CD4-positive, alpha-beta T cell (primary cell): ENCODE measurements at regions not wholly inside any gene's neighbourhood (a gene's known extent, or its start where the extent isn't known, plus 50 kb on each side); places are given as distances from the start of the nearest gene placed in this dataset.
"Not testable (repeated sequence)": the region's sequence is repeated elsewhere in the genome, so short reads cannot be mapped to it uniquely, and the experiment has no call there.

Source experiments
- ATAC-seq: fragments of 200-7000 bp; cut with Tn5 transposase; one replicate; pipeline ENCODE4 v1.10.0; 2022; ENCODE audit warnings: mild to moderate bottlenecking; ENCODE audit not compliant: poor library complexity
- CTCF ChIA-PET: fragments of 350-600 bp; sonication (Branson Sonifier 250); formaldehyde crosslinking; loops from one replicate; lab custom pipeline; 2021; ENCODE audit warnings: antibody characterized with exemption, inconsistent platforms; lab: Charles Lee
- POLR2A ChIA-PET: fragments of 350-600 bp; sonication (Branson Sonifier 250); formaldehyde crosslinking; loops from one replicate; lab custom pipeline; 2021; ENCODE audit warnings: antibody characterized with exemption, inconsistent platforms; lab: Charles Lee
- DNase-seq, 14 experiments: peaks; one replicate each; pipeline ENCODE4 v3.0.0-alpha.2; 2013 to 2020; ENCODE audit warnings: mixed read lengths in 2 of 14
- H3K27ac ChIP-seq, 2 donors: one replicate each; pipeline versions ENCODE4 v1.5.1 to v1.7.0; 2013; ENCODE audit warnings: low read length in 2 of 2, low read depth in 1 of 2, mild to moderate bottlenecking in 1 of 2
- H3K27me3 ChIP-seq, 2 experiments: 1 replicate in 1 of 2; 2 replicates in 1 of 2; pipeline versions ENCODE4 v1.6.1 to v1.7.0; 2013; ENCODE audit warnings: low read length in 2 of 2, control low read depth in 1 of 2, mild to moderate bottlenecking in 1 of 2, moderate library complexity in 1 of 2; ENCODE audit not compliant: insufficient read depth in 2 of 2, control insufficient read depth in 1 of 2
- H3K36me3 ChIP-seq: one replicate; pipeline ENCODE4 v1.6.1; 2013; ENCODE audit warnings: low read length, control low read depth; ENCODE audit not compliant: insufficient read depth
- H3K4me1 ChIP-seq: one replicate; pipeline ENCODE4 v1.6.1; 2013; ENCODE audit warnings: low read length, control low read depth; ENCODE audit not compliant: insufficient read depth
- H3K4me3 ChIP-seq: one replicate; pipeline ENCODE4 v1.5.1; 2013; ENCODE audit warnings: mild to moderate bottlenecking, low read length, moderate library complexity
- H3K9me3 ChIP-seq, 2 experiments: 1 replicate in 1 of 2; 2 replicates in 1 of 2; pipeline versions ENCODE4 v1.6.1 to v1.7.0; 2013; ENCODE audit warnings: low read length in 2 of 2, mild to moderate bottlenecking in 2 of 2, control low read depth in 1 of 2, moderate library complexity in 1 of 2; ENCODE audit not compliant: control insufficient read depth in 1 of 2, insufficient read depth in 1 of 2
- H3K27ac Mint-ChIP-seq: one replicate; pipeline ENCODE4 v1.8.0; 2020; ENCODE audit warnings: mixed read lengths
- H3K27me3 Mint-ChIP-seq: one replicate; pipeline ENCODE4 v1.8.0; 2021; ENCODE audit warnings: mixed read lengths
- H3K36me3 Mint-ChIP-seq: one replicate; pipeline ENCODE4 v1.8.0; 2021; ENCODE audit warnings: low read depth, mixed read lengths
- H3K4me1 Mint-ChIP-seq: one replicate; pipeline ENCODE4 v1.8.0; 2021; ENCODE audit warnings: low read depth, mixed read lengths
- H3K4me3 Mint-ChIP-seq: one replicate; pipeline ENCODE4 v1.8.0; 2020; ENCODE audit warnings: mild to moderate bottlenecking, mixed read lengths
- H3K9me3 Mint-ChIP-seq: one replicate; pipeline ENCODE4 v1.8.0; 2020; ENCODE audit warnings: mixed read lengths
- intact Hi-C, 2 experiments: fragments of 100-400 bp; cut with DNase I in 1 of 2; cut with micrococcal nuclease in 1 of 2; formaldehyde crosslinking; loops; one replicate each; pipeline versions ENCODE4 v1.15.1 to v1.9.0; 2023 to 2025; cut with DNase I, micrococcal nuclease
- TF ChIP-seq, protein P1 (sequence below): fragments of 200-600 bp; IDR thresholded peaks from one replicate; pipeline ENCODE4 v1.8.0; 2022; ENCODE audit warnings: antibody characterized with exemption, mild to moderate bottlenecking

DNA sequence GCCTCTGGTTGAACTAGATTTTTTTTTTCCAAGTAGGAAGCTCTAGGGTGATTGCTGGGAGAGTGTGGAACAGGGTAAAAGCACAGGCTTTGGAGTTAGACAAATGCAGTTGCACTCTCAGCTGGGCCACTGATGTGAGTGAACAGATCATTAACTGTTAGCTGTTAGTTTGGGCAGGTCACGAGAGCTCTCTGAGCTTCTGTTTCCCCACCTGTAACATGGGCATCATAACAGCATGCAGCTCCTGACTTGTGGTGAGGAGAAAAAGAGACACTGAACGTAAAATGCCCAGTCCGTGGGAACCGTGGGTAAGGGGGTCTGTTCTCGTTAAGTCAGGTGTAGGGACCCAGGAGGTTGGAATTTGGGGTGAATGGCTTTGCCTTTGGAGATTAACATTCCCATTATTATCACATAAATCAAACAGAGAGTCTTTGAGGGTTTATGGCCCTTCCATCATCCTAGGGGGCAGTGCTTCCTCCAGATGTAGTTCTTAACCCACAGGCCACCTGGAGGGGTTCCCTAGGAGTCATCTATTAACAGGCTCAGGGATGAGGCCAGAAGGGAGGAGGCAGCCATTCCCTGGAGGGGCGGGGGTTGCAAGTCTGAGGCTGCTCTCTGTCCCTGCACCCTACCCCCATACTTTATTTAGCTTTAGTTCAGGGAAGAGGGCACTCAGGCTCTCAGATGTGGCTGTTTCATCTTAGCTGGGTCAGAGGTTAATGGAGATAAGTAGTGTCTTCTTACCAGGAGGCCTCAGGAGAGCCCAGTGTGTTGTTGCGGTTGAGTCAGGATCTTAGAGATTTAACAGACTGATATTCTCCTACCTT is 135.2 kb downstream of the DACT1 start:
- H3K4me3 ChIP-seq, result no peak overlapping the region
- Mint-ChIP-seq H3K4me1 (no peaks in the 10 kb centered on the region), H3K4me3 (no peak overlapping the region), H3K27ac (no peak overlapping the region), H3K9me3 (no peaks in the 10 kb centered on the region), H3K36me3 (no peaks in the 10 kb centered on the region), H3K27me3 (no peaks in the 10 kb centered on the region)
- no peaks in the 10 kb centered on the region for H3K27me3 ChIP-seq
- ChIA-PET POLR2A (no interaction called here), CTCF (no interaction called here)
- H3K27ac ChIP-seq, result no peak overlapping the region
- peaks cover 0 to 3% of the 10 kb centered on the region in 2 experiments for H3K9me3 ChIP-seq
- no peaks in the 10 kb centered on the region for H3K36me3 ChIP-seq
- TF ChIP-seq, protein P1, sequence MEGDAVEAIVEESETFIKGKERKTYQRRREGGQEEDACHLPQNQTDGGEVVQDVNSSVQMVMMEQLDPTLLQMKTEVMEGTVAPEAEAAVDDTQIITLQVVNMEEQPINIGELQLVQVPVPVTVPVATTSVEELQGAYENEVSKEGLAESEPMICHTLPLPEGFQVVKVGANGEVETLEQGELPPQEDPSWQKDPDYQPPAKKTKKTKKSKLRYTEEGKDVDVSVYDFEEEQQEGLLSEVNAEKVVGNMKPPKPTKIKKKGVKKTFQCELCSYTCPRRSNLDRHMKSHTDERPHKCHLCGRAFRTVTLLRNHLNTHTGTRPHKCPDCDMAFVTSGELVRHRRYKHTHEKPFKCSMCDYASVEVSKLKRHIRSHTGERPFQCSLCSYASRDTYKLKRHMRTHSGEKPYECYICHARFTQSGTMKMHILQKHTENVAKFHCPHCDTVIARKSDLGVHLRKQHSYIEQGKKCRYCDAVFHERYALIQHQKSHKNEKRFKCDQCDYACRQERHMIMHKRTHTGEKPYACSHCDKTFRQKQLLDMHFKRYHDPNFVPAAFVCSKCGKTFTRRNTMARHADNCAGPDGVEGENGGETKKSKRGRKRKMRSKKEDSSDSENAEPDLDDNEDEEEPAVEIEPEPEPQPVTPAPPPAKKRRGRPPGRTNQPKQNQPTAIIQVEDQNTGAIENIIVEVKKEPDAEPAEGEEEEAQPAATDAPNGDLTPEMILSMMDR, result no peak
- intact Hi-C loops, result no loop called here
- no peaks in the 10 kb centered on the region for H3K4me1 ChIP-seq
- DNase-seq, result no peak
- no peak for ATAC-seq

DNA sequence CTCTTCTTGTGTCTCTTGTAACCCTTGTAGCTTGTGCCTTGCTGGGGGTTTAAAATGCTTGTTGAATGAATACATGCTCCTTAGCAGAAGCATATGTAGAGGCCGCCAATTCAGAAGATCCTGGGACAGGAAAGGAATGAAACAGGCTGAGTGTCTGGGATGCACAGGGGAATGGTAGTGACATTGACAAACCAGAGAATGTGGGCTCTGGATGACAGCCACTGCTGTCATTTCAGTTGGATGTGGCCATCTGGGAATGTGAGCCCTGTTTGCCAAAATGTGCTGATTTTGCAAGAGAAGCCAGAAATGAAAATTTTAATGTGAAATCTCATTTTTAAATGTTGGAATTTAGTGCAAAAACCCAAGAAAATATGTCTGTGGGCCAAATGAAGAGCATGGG is 136.8 kb downstream of the DACT1 start:
- H3K9me3 Mint-ChIP-seq, result no peaks in the 10 kb centered on the region
- Histone ChIP-seq H3K27me3 (no peaks in the 10 kb centered on the region), H3K36me3 (no peaks in the 10 kb centered on the region), H3K9me3 (peaks cover 0 to 3% of the 10 kb centered on the region in 2 experiments), H3K27ac (no peak overlapping the region), H3K4me3 (no peak overlapping the region), H3K4me1 (no peaks in the 10 kb centered on the region)
- H3K4me3 Mint-ChIP-seq, result no peak overlapping the region
- TF ChIP-seq, protein P1, result no peak
- intact Hi-C loops, result no loop called here
- ChIA-PET POLR2A (no interaction called here), CTCF (no interaction called here)
- H3K36me3 Mint-ChIP-seq, result no peaks in the 10 kb centered on the region
- no peaks in the 10 kb centered on the region for H3K27me3 Mint-ChIP-seq
- ATAC-seq, result no peak
- no peak overlapping the region for H3K27ac Mint-ChIP-seq
- DNase-seq, result no peak
- H3K4me1 Mint-ChIP-seq, result no peaks in the 10 kb centered on the region

DNA sequence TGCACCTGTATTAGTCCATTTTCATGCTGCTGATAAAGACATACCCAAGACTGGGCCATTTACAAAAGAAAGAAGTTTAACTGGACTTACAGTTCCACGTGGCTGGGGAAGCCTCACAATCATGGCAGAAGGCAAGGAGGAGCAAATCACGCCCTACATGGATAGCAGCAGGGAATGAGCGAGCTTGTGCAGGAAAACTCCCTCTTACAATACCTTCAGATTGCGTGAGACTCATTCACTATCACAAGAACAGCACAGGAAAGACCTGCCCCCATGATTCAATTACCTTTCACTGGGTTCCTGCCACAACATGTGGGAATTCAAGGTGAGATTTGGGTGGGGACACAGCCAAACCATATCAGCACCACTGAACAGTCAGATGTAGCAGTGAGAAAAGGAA is 137.4 kb downstream of the DACT1 start:
- H3K9me3 Mint-ChIP-seq, H3K27me3 Mint-ChIP-seq, H3K27me3 ChIP-seq, H3K4me1 ChIP-seq, H3K36me3 ChIP-seq, POLR2A ChIA-PET, DNase-seq, H3K9me3 ChIP-seq, H3K4me3 Mint-ChIP-seq, H3K4me3 ChIP-seq, H3K36me3 Mint-ChIP-seq, CTCF ChIA-PET, intact Hi-C loops, H3K4me1 Mint-ChIP-seq, H3K27ac Mint-ChIP-seq, H3K27ac ChIP-seq, ATAC-seq: not testable (repeated sequence)

DNA sequence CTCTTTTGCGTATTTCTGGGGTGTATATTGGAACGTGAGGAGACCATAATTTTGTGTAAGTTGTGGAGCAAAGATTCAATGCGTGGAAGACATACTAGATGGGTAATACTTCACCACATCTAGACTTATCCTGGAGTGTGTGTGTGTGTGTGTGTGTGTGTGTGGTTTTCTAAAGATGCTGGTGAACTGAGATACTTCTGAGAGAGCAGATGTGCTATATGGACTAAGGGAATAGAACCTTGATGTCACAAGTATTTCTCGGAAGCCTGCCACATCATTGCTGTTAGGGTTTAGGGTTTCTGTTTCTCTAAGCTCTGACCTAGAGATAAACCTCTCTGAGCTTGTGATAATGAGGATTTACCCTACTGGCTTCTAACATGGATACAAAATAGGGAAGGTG is 138.8 kb downstream of the DACT1 start:
- no peaks in the 10 kb centered on the region for H3K27me3 Mint-ChIP-seq
- Histone ChIP-seq H3K4me3 (no peak overlapping the region), H3K27ac (no peak overlapping the region), H3K9me3 (peaks cover 0 to 3% of the 10 kb centered on the region in 2 experiments), H3K4me1 (no peaks in the 10 kb centered on the region), H3K27me3 (no peaks in the 10 kb centered on the region), H3K36me3 (no peaks in the 10 kb centered on the region)
- no peaks in the 10 kb centered on the region for H3K9me3 Mint-ChIP-seq
- DNase-seq (no peak), ATAC-seq (no peak)
- TF ChIP-seq, protein P1, result no peak
- intact Hi-C loops, result no loop called here
- no peak overlapping the region for H3K27ac Mint-ChIP-seq
- POLR2A ChIA-PET, result no interaction called here
- no peaks in the 10 kb centered on the region for H3K36me3 Mint-ChIP-seq
- no peak overlapping the region for H3K4me3 Mint-ChIP-seq
- H3K4me1 Mint-ChIP-seq, result no peaks in the 10 kb centered on the region
- CTCF ChIA-PET, result interaction anchor here (0.9 kb wide), 1 partner anchor 10 kb away, joined by 3 read pairs; no protein-coding TSS in a partner anchor
